Stimulated activated memory B cell treated with anti-CD40 and anti-IgM and Interleukin-4, amounts not matched to agents 10 μg/mL and 1 μg/mL and 100 μg/mL, for 72 hours (primary cell): ENCODE measurements at regions not wholly inside any gene's neighbourhood (a gene's known extent, or its start where the extent isn't known, plus 50 kb on each side); places are given as distances from the start of the nearest gene placed in this dataset.

Experiments
- ATAC-seq: fragments of 150-1000 bp; cut with Tn5 transposase; 2 replicates; pipeline ENCODE4 v1.10.0; 2021
- H3K27ac Mint-ChIP-seq: one replicate; pipeline ENCODE4 v1.8.0; 2022; ENCODE audit warnings: mild to moderate bottlenecking, mixed read lengths
- H3K27me3 Mint-ChIP-seq: one replicate; pipeline ENCODE4 v1.8.0; 2022; ENCODE audit warnings: mixed read lengths
- H3K36me3 Mint-ChIP-seq: one replicate; pipeline ENCODE4 v1.8.0; 2022; ENCODE audit warnings: mixed read lengths
- H3K4me1 Mint-ChIP-seq: one replicate; pipeline ENCODE4 v1.8.0; 2022; ENCODE audit warnings: mixed read lengths
- H3K4me3 Mint-ChIP-seq: one replicate; pipeline ENCODE4 v1.8.0; 2022; ENCODE audit warnings: mild to moderate bottlenecking, moderate library complexity, mixed read lengths
- H3K9me3 Mint-ChIP-seq: one replicate; pipeline ENCODE4 v1.8.0; 2022; ENCODE audit warnings: mixed read lengths

DNA sequence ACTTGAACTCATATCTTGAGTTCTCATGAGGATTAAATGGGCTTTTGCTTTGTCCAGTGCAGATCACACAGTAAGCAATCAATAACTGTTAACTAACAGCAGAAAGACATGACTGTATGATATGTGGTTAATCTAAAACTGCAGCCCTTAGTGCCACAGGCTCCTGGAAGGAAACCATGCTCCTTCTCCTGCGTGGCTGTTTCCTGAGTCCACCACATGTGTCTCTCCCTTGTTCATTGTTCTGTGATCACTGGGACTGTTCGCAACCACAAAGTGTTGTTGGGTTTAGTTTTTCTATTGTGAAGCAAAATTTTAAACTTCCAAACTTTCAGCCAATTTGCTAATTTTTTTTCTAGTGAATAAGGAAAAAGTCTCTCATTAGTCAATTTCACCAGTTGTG, 130.9 kb upstream of the PTPRM start:
- no peak for ATAC-seq
- Mint-ChIP-seq H3K4me3 (no peak overlapping the region), H3K27me3 (no peaks in the 10 kb centered on the region), H3K27ac (no peak overlapping the region), H3K9me3 (no peaks in the 10 kb centered on the region), H3K36me3 (no peaks in the 10 kb centered on the region), H3K4me1 (no peaks in the 10 kb centered on the region)

DNA sequence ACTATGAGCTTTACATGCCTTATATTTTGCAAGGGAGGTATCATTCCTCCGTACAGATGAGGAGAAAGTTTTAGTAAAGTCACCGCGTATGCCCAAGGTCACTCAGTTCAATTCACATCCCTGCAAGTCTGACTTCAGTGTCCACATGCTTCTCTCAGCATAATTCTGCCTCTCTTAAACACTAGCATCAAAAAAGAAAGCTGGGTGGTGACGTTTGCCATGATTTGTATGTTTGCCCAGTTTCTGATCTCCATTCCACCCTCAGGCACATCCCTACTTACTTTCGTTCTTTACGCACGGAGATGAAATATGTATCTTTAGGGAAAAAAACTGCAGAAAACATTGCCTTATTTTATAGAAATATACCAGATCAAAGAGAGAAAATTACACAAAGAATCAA, 129.2 kb upstream of the PTPRM start:
- ATAC-seq, result no peak

DNA sequence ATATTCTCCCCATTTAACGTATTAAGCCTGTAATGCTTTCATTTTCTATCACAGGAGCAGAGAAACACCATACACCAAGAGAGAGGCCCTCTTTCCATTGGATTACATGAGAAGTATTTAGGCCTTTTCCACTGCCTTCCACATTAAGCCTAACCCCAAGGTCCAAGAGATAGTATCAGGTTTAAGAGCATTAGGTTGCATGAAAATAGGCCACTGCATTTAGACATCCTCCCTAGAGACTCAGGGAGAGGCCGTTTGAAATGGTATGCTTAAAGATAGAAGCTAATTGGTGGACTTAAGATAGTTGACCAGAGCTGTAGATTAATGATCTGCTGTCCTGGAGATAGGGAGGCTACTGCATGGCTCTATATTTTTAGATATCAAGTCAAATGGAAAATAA, 128.5 kb upstream of the PTPRM start:
- Mint-ChIP-seq H3K27ac (no peak overlapping the region), H3K27me3 (no peaks in the 10 kb centered on the region), H3K9me3 (no peaks in the 10 kb centered on the region), H3K4me1 (no peaks in the 10 kb centered on the region), H3K4me3 (no peak overlapping the region), H3K36me3 (no peaks in the 10 kb centered on the region)
- no peak for ATAC-seq

More for the DNA sequence above, 129.2 kb upstream of the PTPRM start:
- Mint-ChIP-seq H3K27ac (no peak overlapping the region), H3K4me3 (no peak overlapping the region), H3K36me3 (no peaks in the 10 kb centered on the region), H3K27me3 (no peaks in the 10 kb centered on the region), H3K9me3 (no peaks in the 10 kb centered on the region), H3K4me1 (no peaks in the 10 kb centered on the region)

DNA sequence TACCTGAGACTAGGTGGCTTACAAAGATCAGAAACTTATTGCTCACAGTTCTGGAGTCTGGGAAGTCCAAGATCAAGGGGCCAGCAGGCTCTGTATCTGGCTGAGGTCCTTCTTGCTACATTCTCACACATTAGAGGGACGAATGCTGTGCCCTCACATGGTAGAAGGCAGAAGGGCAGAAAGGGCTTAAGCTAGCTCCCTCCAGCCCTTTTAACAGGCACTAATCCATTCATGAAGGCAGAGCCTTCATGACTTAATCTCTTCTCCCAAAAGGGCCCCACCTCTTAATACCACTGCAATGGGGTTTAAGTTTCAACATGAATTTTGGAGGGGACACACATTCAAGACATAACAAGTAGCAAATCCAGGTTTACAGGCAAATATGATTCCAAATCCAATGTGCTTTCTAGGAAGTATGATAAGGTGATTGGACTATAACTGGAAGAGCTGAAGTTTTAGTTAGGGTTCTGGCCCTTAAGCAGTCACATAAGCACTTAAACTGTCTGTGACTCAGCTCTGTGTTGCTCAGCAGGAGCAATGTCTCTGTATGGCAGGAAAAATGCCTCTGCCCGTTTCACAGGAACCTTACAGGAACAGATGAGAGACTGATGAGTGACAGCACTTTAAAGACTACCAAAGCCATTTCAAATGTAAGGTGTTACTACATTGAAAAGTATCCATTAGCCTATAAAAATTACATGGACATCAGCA, 119.6 kb upstream of the PTPRM start:
- no peak for ATAC-seq
- H3K27ac Mint-ChIP-seq, result no peak overlapping the region
- no peaks in the 10 kb centered on the region for H3K4me1 Mint-ChIP-seq
- H3K4me3 Mint-ChIP-seq, result no peak overlapping the region
- H3K9me3 Mint-ChIP-seq, result peaks cover 4% of the 10 kb centered on the region
- H3K36me3 Mint-ChIP-seq, result no peaks in the 10 kb centered on the region
- H3K27me3 Mint-ChIP-seq, result no peaks in the 10 kb centered on the region

DNA sequence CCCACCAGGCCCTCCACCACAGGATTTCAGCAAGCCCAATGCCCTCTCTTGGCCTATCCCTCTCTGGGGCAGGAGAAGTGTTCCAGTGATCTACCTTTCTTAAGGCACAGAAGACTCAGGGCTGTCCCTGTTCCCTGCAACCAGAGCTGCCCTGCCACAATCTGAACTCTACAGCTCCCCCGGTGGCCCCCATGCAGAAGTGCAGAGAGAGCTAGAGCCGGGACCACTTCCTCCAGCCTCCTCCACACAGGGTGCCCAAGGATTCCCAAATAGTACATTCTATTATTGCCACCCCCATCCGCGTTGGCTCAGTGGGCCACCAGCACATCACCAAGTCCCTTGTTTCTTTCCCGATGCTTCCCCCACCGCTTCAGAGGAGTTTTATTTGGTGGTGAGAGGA, 114.8 kb upstream of the PTPRM start:
- no peak for ATAC-seq
- no peaks in the 10 kb centered on the region for H3K4me1 Mint-ChIP-seq
- no peak overlapping the region for H3K4me3 Mint-ChIP-seq
- no peak overlapping the region for H3K27ac Mint-ChIP-seq
- no peaks in the 10 kb centered on the region for H3K36me3 Mint-ChIP-seq
- H3K27me3 Mint-ChIP-seq, result no peaks in the 10 kb centered on the region
- H3K9me3 Mint-ChIP-seq, result peaks cover 9% of the 10 kb centered on the region

- Mint-ChIP-seq H3K9me3 (peaks cover 5% of the 10 kb centered on the region), H3K4me3 (no peak overlapping the region), H3K27ac (no peak overlapping the region), H3K4me1 (no peaks in the 10 kb centered on the region), H3K27me3 (no peaks in the 10 kb centered on the region), H3K36me3 (no peaks in the 10 kb centered on the region)
- no peak for ATAC-seq
These were observed 112.7 kb upstream of the PTPRM start for GRCh38 chr18:7454429-7454828.

- Mint-ChIP-seq H3K4me3 (no peak overlapping the region), H3K27ac (no peak overlapping the region), H3K36me3 (no peaks in the 10 kb centered on the region), H3K9me3 (peaks cover 5% of the 10 kb centered on the region), H3K4me1 (no peaks in the 10 kb centered on the region), H3K27me3 (no peaks in the 10 kb centered on the region)
- ATAC-seq, result no peak
These were observed 110.7 kb upstream of the PTPRM start for GRCh38 chr18:7456376-7456775.

DNA sequence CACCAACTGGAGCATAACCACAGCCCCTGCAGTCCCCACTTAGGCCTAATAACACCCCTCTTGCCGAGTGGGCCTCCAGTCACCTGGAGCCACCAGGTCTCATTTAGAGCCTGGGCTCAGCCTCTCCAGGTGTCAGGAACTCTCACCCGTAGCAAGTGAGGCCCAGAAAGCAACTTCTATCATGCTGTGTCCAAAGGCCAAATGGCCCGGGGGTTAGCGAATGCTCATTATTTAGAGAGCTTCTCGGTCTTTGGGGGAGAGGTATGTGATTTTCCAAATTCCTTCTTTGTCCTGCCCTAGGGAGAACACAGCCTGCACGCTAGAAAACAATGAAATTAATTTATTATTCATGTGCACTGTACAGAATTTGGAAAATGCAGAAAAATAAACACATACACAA, 109.9 kb upstream of the PTPRM start:
- Mint-ChIP-seq H3K4me3 (no peak overlapping the region), H3K9me3 (peaks cover 5% of the 10 kb centered on the region), H3K27me3 (no peaks in the 10 kb centered on the region), H3K4me1 (no peaks in the 10 kb centered on the region), H3K36me3 (no peaks in the 10 kb centered on the region), H3K27ac (no peak overlapping the region)
- ATAC-seq, result no peak

DNA sequence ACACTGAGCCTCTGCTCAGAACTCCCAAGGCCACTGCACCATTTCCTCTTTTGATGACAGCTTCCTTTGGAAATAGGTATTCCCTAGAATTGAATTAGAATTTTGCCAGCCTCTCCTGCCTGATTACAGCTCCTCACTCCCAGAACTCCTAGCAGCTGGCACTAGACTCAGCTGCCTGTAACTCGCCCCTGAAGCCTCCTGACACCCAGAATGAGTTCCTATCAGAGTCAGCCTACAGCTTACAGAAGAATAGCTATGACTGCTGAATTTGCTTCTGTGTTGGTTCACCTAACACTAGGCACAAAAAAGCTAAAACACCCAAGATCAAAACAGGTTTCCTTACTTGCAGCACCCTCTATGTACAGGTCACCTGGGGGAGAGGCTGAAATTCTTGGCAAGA, 108.2 kb upstream of the PTPRM start:
- peaks cover 5% of the 10 kb centered on the region for H3K9me3 Mint-ChIP-seq
- H3K36me3 Mint-ChIP-seq, result no peaks in the 10 kb centered on the region
- no peak for ATAC-seq
- H3K4me1 Mint-ChIP-seq, result no peaks in the 10 kb centered on the region
- no peak overlapping the region for H3K27ac Mint-ChIP-seq
- no peak overlapping the region for H3K4me3 Mint-ChIP-seq
- H3K27me3 Mint-ChIP-seq, result no peaks in the 10 kb centered on the region

GRCh38 chr18:7459851-7460770, 107.0 kb upstream of the PTPRM start:
- peak; percentile 22 for ATAC-seq
- Mint-ChIP-seq H3K4me1 (no peaks in the 10 kb centered on the region), H3K4me3 (no peak overlapping the region), H3K9me3 (peaks cover 5% of the 10 kb centered on the region), H3K27ac (no peak overlapping the region), H3K36me3 (no peaks in the 10 kb centered on the region), H3K27me3 (no peaks in the 10 kb centered on the region)

DNA sequence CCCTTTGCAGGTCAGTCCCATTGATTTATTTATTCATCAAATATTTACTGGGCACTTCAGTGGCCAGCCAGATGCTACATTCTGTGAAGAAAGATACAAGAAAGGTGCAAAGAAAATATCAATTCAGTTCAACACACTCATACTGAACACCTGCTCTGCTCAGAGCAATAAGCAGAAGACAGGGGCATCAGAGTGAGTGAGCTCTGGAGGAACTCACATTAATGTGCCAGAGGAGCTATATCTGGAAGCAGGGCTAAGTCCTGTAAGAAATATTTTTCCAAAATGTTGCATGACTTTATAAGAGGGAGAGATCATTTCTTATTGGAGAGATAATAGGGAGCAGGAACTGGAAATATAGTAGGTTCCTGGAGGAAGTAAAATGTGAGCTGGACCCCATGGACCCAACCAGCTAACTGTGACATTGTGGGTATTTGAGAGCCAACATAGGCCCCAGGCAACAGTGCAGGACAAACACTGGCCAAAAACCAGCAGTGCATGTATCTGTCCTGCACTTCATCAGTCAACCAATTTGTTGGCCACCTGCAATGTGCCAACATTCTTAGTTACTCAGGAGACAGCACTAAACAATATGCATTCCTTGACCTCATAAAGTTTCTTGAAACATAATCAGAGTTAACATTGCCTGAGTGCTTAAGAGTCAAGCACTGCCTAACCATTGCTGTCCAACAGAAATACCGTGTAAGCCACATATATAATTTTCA, 102.7 kb upstream of the PTPRM start:
- H3K9me3 Mint-ChIP-seq, result no peaks in the 10 kb centered on the region
- H3K36me3 Mint-ChIP-seq, result no peaks in the 10 kb centered on the region
- no peak overlapping the region for H3K27ac Mint-ChIP-seq
- no peaks in the 10 kb centered on the region for H3K27me3 Mint-ChIP-seq
- H3K4me3 Mint-ChIP-seq, result no peak overlapping the region
- no peaks in the 10 kb centered on the region for H3K4me1 Mint-ChIP-seq
- ATAC-seq, result no peak

DNA sequence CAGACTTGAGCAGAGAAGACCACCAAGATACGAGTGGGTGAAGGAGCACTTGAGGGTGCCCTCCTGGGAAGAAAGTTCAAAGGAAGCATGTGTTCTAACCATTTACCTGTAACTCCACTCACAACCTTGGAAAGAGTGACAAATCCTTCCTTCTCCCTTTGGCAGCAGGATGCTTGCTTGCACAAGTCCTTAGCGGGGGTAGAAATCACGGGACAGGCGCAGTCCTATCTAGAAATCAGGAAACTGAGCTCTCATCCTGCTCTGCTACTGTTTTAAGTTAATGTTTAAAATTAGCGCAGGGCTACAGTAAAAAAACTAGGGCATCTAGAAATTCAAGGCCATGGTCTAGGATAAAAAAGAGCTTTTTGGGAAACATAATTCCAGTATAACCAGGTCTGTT, 100.9 kb upstream of the PTPRM start:
- no peak overlapping the region for H3K27ac Mint-ChIP-seq
- H3K4me1 Mint-ChIP-seq, result no peaks in the 10 kb centered on the region
- H3K9me3 Mint-ChIP-seq, result no peaks in the 10 kb centered on the region
- H3K27me3 Mint-ChIP-seq, result no peaks in the 10 kb centered on the region
- no peak for ATAC-seq
- no peaks in the 10 kb centered on the region for H3K36me3 Mint-ChIP-seq
- no peak overlapping the region for H3K4me3 Mint-ChIP-seq

DNA sequence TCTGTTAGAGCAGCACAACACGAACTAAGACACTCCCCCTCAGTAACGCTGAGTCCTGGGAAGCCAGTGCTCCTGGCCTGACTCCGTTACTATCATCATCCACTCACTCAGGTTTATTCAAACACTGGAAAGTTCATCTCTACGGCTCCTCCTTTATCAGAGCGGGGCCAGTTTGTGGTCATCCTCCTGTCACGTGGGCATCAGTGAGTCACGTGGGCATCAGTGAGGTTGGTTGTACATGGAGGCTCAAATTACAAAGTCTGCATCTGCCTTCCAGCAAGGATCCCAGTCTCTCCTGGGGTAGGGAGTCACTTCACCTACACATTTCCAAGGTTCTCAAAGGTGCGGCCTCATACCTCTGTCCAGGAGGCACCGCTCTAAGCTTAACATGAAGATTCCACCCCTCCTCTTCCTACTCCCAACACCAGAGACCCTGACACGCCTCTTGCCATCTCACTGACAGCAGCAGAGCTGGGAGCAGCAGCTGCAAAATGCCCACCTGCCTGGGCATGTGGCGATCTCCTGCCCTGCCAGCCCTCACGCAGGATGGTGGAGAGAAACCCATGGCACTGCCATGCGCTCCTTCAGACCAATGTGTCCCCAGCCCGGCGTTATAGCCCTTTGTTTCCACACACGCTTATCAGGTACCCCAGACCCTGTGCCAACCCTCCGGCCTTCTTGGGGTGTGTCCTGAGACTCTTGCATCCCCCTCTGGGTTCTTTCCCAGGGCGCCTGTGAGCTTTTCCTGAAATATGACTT, 99.2 kb upstream of the PTPRM start:
- H3K27ac Mint-ChIP-seq, result no peak overlapping the region
- H3K9me3 Mint-ChIP-seq, result peaks cover 2% of the 10 kb centered on the region
- H3K4me3 Mint-ChIP-seq, result no peak overlapping the region
- H3K27me3 Mint-ChIP-seq, result no peaks in the 10 kb centered on the region
- H3K4me1 Mint-ChIP-seq, result no peaks in the 10 kb centered on the region
- H3K36me3 Mint-ChIP-seq, result no peaks in the 10 kb centered on the region
- no peak for ATAC-seq

GRCh38 chr18:7470101-7470500, 97.0 kb upstream of the PTPRM start:
- Mint-ChIP-seq H3K9me3 (peaks cover 2% of the 10 kb centered on the region), H3K4me1 (no peaks in the 10 kb centered on the region), H3K4me3 (no peak overlapping the region), H3K27ac (no peak overlapping the region), H3K27me3 (no peaks in the 10 kb centered on the region), H3K36me3 (no peaks in the 10 kb centered on the region)
- ATAC-seq, result no peak

- H3K9me3 Mint-ChIP-seq, result peaks cover 2% of the 10 kb centered on the region
- no peak overlapping the region for H3K4me3 Mint-ChIP-seq
- ATAC-seq, result no peak
- no peaks in the 10 kb centered on the region for H3K36me3 Mint-ChIP-seq
- no peaks in the 10 kb centered on the region for H3K4me1 Mint-ChIP-seq
- H3K27ac Mint-ChIP-seq, result no peak overlapping the region
- no peaks in the 10 kb centered on the region for H3K27me3 Mint-ChIP-seq
These were observed 96.6 kb upstream of the PTPRM start for GRCh38 chr18:7470503-7470902.
